H9 (cell line): ENCODE measurements at regions not wholly inside any gene's neighbourhood (a gene's known extent, or its start where the extent isn't known, plus 50 kb on each side); places are given as distances from the start of the nearest gene placed in this dataset.

Experiments used
- DNase-seq: peaks from one replicate; pipeline ENCODE4 v3.0.0-alpha.2; 2017
- H2AFZ ChIP-seq: one replicate; pipeline ENCODE4 v1.6.1; 2013; ENCODE audit warnings: mild to moderate bottlenecking, low read length, control low read depth, moderate library complexity
- H2AK5ac ChIP-seq: 2 replicates; pipeline ENCODE4 v1.6.1; 2013; ENCODE audit warnings: low read length, control low read depth, mixed read lengths; ENCODE audit not compliant: insufficient read length
- H2BK120ac ChIP-seq: one replicate; pipeline ENCODE4 v1.6.1; 2013; ENCODE audit warnings: low read depth, mild to moderate bottlenecking, low read length, control low read depth, inconsistent platforms; ENCODE audit not compliant: poor library complexity, severe bottlenecking
- H2BK12ac ChIP-seq: 2 replicates; pipeline ENCODE4 v1.6.1; 2013; ENCODE audit warnings: low read length, control low read depth, mixed read lengths, low read depth; ENCODE audit not compliant: insufficient read length
- H2BK15ac ChIP-seq: 2 replicates; pipeline ENCODE4 v1.6.1; 2013; ENCODE audit warnings: low read depth, low read length, control low read depth
- H2BK20ac ChIP-seq: one replicate; pipeline ENCODE4 v1.6.1; 2013; ENCODE audit warnings: low read depth, mild to moderate bottlenecking, low read length, control low read depth, inconsistent platforms; ENCODE audit not compliant: poor library complexity, severe bottlenecking
- H2BK5ac ChIP-seq: 2 replicates; pipeline ENCODE4 v1.6.1; 2013; ENCODE audit warnings: low read length, control low read depth, mixed read lengths; ENCODE audit not compliant: insufficient read length
- H3K14ac ChIP-seq: 2 replicates; pipeline ENCODE4 v1.6.1; 2013; ENCODE audit warnings: low read length, control low read depth; ENCODE audit not compliant: insufficient read depth
- H3K18ac ChIP-seq: 2 replicates; pipeline ENCODE4 v1.6.1; 2013; ENCODE audit warnings: low read depth, mild to moderate bottlenecking, mixed read lengths, low read length, control low read depth; ENCODE audit not compliant: insufficient read length
- H3K23ac ChIP-seq: 2 replicates; pipeline ENCODE4 v1.6.1; 2013; ENCODE audit warnings: low read length, control low read depth, mixed read lengths, low read depth; ENCODE audit not compliant: insufficient read length
- H3K23me2 ChIP-seq: 2 replicates; pipeline ENCODE4 v1.6.1; 2013; ENCODE audit warnings: low read depth, mild to moderate bottlenecking, mixed read lengths, low read length, control low read depth; ENCODE audit not compliant: insufficient read length, poor library complexity, severe bottlenecking
- H3K27ac ChIP-seq: 2 replicates; pipeline ENCODE4 v1.5.1; 2013; ENCODE audit warnings: low read length, control low read depth, mixed read lengths, low read depth; ENCODE audit not compliant: insufficient read length
- H3K27me3 ChIP-seq: 2 replicates; pipeline ENCODE4 v1.6.1; 2013; ENCODE audit warnings: low read length, control low read depth, inconsistent platforms; ENCODE audit not compliant: insufficient read depth
- H3K4ac ChIP-seq: 2 replicates; pipeline ENCODE4 v1.6.1; 2013; ENCODE audit warnings: low read depth, mild to moderate bottlenecking, control low read depth, inconsistent platforms, low read length, moderate library complexity
- H3K4me1 ChIP-seq: 2 replicates; pipeline ENCODE4 v1.6.1; 2013; ENCODE audit warnings: low read length, control low read depth, inconsistent platforms; ENCODE audit not compliant: insufficient read depth
- H3K4me2 ChIP-seq: 2 replicates; pipeline ENCODE4 v1.6.1; 2013; ENCODE audit warnings: low read length, control low read depth, mixed read lengths; ENCODE audit not compliant: insufficient read length, insufficient read depth
- H3K56ac ChIP-seq: 2 replicates; pipeline ENCODE4 v1.6.1; 2013; ENCODE audit warnings: low read depth, mild to moderate bottlenecking, mixed read lengths, low read length, control low read depth; ENCODE audit not compliant: insufficient read length
- H3K79me1 ChIP-seq: 2 replicates; pipeline ENCODE4 v1.6.1; 2013; ENCODE audit warnings: low read depth, mild to moderate bottlenecking, moderate library complexity, low read length, control low read depth, inconsistent platforms; ENCODE audit not compliant: insufficient read depth, poor library complexity, severe bottlenecking
- H3K79me2 ChIP-seq: 2 replicates; pipeline ENCODE4 v1.6.1; 2013; ENCODE audit warnings: low read length, control low read depth, inconsistent platforms; ENCODE audit not compliant: insufficient read depth
- H3K9ac ChIP-seq: 2 replicates; pipeline ENCODE4 v1.6.1; 2013; ENCODE audit warnings: low read length, control low read depth, mixed read lengths; ENCODE audit not compliant: insufficient read length; ENCODE audit errors: extremely low read depth
- H3K9me3 ChIP-seq: one replicate; pipeline ENCODE4 v1.6.1; 2013; ENCODE audit warnings: low read depth, low read length, inconsistent platforms; ENCODE audit not compliant: control insufficient read depth
- H3T11ph ChIP-seq: one replicate; pipeline ENCODE4 v1.6.1; 2013; ENCODE audit warnings: mild to moderate bottlenecking, low read length, control low read depth, inconsistent platforms
- H4K20me1 ChIP-seq: one replicate; pipeline ENCODE4 v1.6.1; 2013; ENCODE audit not compliant: control insufficient read depth, insufficient read length, insufficient read depth
- H4K5ac ChIP-seq: 2 replicates; pipeline ENCODE4 v1.6.1; 2013; ENCODE audit warnings: low read depth, mild to moderate bottlenecking, mixed read lengths, low read length, control low read depth; ENCODE audit not compliant: insufficient read length
- H4K8ac ChIP-seq: replicated peaks from 2 replicates; pipeline ENCODE4 v1.6.1; 2013; ENCODE audit warnings: low read length, control low read depth, mixed read lengths, low read depth; ENCODE audit not compliant: insufficient read length
- H4K91ac ChIP-seq: 2 replicates; pipeline ENCODE4 v1.6.1; 2013; ENCODE audit warnings: low read depth, mild to moderate bottlenecking, moderate library complexity, mixed read lengths, low read length, control low read depth; ENCODE audit not compliant: insufficient read length
- H3K27ac Mint-ChIP-seq, 3 experiments: 2 replicates in 2 of 3; 3 replicates in 1 of 3; pipeline ENCODE4 v1.8.0; 2020 to 2021; ENCODE audit warnings: mixed read lengths in 3 of 3, mild to moderate bottlenecking in 1 of 3, moderate library complexity in 1 of 3
- H3K27me3 Mint-ChIP-seq: 2 replicates; pipeline ENCODE4 v1.8.0; 2021; ENCODE audit warnings: low read depth, mild to moderate bottlenecking, moderate library complexity, mixed read lengths
- H3K36me3 Mint-ChIP-seq, 3 experiments: 2 replicates in 2 of 3; 3 replicates in 1 of 3; pipeline ENCODE4 v1.8.0; 2020 to 2021; ENCODE audit warnings: low read depth in 3 of 3, mixed read lengths in 3 of 3; ENCODE audit not compliant: insufficient read depth in 1 of 3
- H3K4me1 Mint-ChIP-seq, 2 experiments: 2 replicates each; pipeline ENCODE4 v1.8.0; 2020; ENCODE audit warnings: mixed read lengths in 2 of 2
- H3K4me3 Mint-ChIP-seq, 2 experiments: 2 replicates in 1 of 2; 3 replicates in 1 of 2; pipeline ENCODE4 v1.8.0; 2020 to 2021; ENCODE audit warnings: mild to moderate bottlenecking in 2 of 2, mixed read lengths in 2 of 2, moderate library complexity in 1 of 2
- H3K9me3 Mint-ChIP-seq, 2 experiments: 2 replicates in 1 of 2; 3 replicates in 1 of 2; pipeline ENCODE4 v1.8.0; 2020; ENCODE audit warnings: mild to moderate bottlenecking in 2 of 2, mixed read lengths in 2 of 2, moderate library complexity in 1 of 2
- WGBS: extraction: QIAGEN DNeasy Blood & Tissue Kit; methylation state at CpG from one replicate; pipeline ENCODE4 v1.1.7; 2013; ENCODE audit warnings: missing lambda C conversion rate, low lambda C conversion rate, mixed read lengths; ENCODE audit not compliant: insufficient read length; ENCODE audit errors: extremely low coverage; 5-methylcytosine and 5-hydroxymethylcytosine counted together
- TF ChIP-seq, protein P1 (sequence below): fragments of 200-600 bp; sonication (generic); conservative IDR thresholded peaks from 3 replicates; pipeline ENCODE4 v1.8.0; 2021; ENCODE audit warnings: antibody characterized with exemption, mild to moderate bottlenecking

DNA sequence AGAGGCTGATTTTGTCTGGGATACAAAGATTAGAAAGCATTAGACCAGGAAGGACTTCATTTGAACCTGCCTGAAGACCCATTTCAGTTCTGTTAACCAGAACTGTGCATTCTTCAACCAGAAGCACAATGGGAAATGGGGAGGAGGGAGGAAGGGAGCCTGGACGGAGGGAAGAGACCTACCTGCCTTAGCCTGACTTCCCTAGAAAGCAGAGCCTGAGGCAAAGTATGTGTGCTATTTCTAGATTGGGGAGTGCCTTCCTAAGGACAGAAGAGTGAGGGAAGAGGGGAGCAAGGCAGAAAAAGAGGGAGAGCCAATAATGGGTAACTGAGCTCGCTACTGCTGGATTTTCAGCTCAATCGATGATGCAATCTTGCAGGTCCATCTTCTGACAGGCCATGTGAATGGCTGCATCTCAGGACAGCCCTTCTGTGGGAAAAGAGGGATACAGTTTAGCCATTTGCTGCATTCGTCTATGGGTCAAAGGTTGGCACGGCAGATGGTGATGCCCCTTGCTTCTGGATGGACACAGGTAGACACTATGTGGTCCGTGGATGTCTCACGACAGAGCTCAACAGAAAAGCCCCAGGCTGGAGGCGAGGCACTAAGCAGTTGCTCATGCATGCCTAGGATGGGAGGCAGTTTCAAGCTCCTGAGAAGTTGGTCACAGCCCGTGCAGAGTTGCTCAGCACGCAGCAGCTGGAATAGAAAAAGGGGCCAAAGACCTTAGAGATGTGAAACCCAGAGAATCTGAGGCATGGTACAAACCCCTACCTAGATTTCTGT is 78.8 kb upstream of the UBL3 start:
- H3K4me1 ChIP-seq = no peaks in the 10 kb centered on the region; the same call in 1 of the 2 replicates
- no peak overlapping the region for H2BK12ac ChIP-seq
- no peak for DNase-seq
- peaks cover 11 to 15% of the 10 kb centered on the region in 2 experiments for H3K4me1 Mint-ChIP-seq
- H2BK5ac ChIP-seq = no peak overlapping the region
- H3T11ph ChIP-seq = no peak overlapping the region
- no peak overlapping the region for H3K56ac ChIP-seq
- H3K4me2 ChIP-seq = no peak overlapping the region
- no peak overlapping the region for H2BK15ac ChIP-seq
- peaks cover 0 to 1% (median 0%) of the 10 kb centered on the region in 3 experiments; a peak in 2 of 7 replicates for H3K36me3 Mint-ChIP-seq
- WGBS = no CpG with 5 or more reads among the region's 10 CpGs
- H3K27ac ChIP-seq = no peak overlapping the region
- H3K14ac ChIP-seq = peak overlapping the region; percentile 50; the same call in 1 of the 2 replicates
- H3K4ac ChIP-seq = no peak overlapping the region
- no peak overlapping the region for H3K4me3 Mint-ChIP-seq
- TF ChIP-seq, protein P1, sequence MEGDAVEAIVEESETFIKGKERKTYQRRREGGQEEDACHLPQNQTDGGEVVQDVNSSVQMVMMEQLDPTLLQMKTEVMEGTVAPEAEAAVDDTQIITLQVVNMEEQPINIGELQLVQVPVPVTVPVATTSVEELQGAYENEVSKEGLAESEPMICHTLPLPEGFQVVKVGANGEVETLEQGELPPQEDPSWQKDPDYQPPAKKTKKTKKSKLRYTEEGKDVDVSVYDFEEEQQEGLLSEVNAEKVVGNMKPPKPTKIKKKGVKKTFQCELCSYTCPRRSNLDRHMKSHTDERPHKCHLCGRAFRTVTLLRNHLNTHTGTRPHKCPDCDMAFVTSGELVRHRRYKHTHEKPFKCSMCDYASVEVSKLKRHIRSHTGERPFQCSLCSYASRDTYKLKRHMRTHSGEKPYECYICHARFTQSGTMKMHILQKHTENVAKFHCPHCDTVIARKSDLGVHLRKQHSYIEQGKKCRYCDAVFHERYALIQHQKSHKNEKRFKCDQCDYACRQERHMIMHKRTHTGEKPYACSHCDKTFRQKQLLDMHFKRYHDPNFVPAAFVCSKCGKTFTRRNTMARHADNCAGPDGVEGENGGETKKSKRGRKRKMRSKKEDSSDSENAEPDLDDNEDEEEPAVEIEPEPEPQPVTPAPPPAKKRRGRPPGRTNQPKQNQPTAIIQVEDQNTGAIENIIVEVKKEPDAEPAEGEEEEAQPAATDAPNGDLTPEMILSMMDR = no peak
- H3K27ac Mint-ChIP-seq = no peak overlapping the region; a peak in 1 of 7 replicates
- no peak overlapping the region for H4K8ac ChIP-seq
- no peak overlapping the region for H3K18ac ChIP-seq
- H3K23ac ChIP-seq = no peak overlapping the region
- H3K27me3 ChIP-seq = no peaks in the 10 kb centered on the region
- no peak overlapping the region for H2BK20ac ChIP-seq
- H3K9me3 ChIP-seq = no peaks in the 10 kb centered on the region
- H2BK120ac ChIP-seq = no peak overlapping the region
- H4K91ac ChIP-seq = no peak overlapping the region
- H2AK5ac ChIP-seq = no peak overlapping the region
- no peaks in the 10 kb centered on the region for H3K23me2 ChIP-seq
- no peaks in the 10 kb centered on the region for H4K20me1 ChIP-seq
- H3K9ac ChIP-seq = no peak overlapping the region
- no peaks in the 10 kb centered on the region for H3K79me2 ChIP-seq
- H3K27me3 Mint-ChIP-seq = peaks cover 6% of the 10 kb centered on the region
- H3K9me3 Mint-ChIP-seq = no peaks in the 10 kb centered on the region; a peak in 1 of 5 replicates
- no peak overlapping the region for H4K5ac ChIP-seq
- no peak overlapping the region for H2AFZ ChIP-seq
- H3K79me1 ChIP-seq = no peaks in the 10 kb centered on the region
